ENCODE measurements at regions not wholly inside any gene's neighbourhood (a gene's known extent, or its start where the extent isn't known, plus 50 kb on each side); places are given as distances from the start of the nearest gene placed in this dataset.

DNA sequence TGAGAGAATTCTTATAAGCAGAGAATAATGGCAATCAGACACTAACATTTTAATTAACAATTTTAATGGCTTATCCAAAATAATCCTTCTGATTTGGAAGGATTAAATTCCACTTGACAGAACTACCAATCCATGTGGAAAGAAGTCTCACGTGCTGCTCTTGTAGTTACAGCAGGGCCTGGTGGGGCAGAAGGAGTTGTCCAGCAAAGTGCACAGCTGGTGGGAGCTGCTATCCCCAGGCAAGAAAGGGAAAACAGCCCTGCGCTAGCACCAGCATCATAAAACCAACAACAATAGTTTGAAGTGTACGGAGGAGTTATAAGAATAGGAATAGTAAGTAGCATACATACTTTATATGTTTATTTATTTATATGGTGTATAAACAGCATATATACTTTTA, 127.4 kb upstream of the TRIM2 start:
- TF ChIP-seq, protein P1, sequence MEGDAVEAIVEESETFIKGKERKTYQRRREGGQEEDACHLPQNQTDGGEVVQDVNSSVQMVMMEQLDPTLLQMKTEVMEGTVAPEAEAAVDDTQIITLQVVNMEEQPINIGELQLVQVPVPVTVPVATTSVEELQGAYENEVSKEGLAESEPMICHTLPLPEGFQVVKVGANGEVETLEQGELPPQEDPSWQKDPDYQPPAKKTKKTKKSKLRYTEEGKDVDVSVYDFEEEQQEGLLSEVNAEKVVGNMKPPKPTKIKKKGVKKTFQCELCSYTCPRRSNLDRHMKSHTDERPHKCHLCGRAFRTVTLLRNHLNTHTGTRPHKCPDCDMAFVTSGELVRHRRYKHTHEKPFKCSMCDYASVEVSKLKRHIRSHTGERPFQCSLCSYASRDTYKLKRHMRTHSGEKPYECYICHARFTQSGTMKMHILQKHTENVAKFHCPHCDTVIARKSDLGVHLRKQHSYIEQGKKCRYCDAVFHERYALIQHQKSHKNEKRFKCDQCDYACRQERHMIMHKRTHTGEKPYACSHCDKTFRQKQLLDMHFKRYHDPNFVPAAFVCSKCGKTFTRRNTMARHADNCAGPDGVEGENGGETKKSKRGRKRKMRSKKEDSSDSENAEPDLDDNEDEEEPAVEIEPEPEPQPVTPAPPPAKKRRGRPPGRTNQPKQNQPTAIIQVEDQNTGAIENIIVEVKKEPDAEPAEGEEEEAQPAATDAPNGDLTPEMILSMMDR (IDR thresholded peaks at IDR 0.05): no peak
- Histone ChIP-seq H3K27ac (no peak overlapping the region), H3K36me3 (no peaks in the 10 kb centered on the region), H3K9me3 (no peaks in the 10 kb centered on the region), H3K4me1 (ENCODE audit: control insufficient read depth in 1 of 2, insufficient read depth in 1 of 2, low read depth in 1 of 2, low read length in 1 of 2) (peaks cover 1 to 2% of the 10 kb centered on the region in 2 experiments), H3K27me3 (no peaks in the 10 kb centered on the region), H3K4me3 (ENCODE audit: low read depth in 1 of 2, low read length in 1 of 2) (no peak overlapping the region)

DNA sequence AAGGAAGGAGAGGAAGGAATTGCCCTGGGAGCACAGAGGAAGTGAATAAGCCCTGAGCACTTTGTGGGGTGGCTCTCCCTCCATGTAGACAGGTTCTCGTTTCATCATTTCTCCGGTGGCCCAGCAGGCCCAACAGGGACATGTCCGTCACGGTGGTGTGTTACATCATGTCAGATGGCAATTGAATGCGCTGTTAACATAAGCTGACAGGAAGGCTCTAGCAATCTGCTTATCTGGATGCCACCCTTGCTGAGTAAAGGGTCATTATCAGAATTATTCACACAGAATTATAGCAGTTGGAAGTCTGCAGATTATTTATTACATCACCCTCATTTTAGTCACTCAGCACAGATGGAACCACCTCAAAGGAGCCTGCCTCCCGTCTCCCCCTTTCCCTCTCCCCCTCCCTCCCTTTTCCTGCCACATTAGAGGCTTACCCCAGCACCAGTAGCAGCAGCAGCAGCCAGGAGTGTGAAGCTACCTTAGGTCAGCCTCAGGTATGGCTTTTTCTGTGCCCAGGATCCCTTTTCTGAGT, 124.3 kb upstream of the TRIM2 start:
- Histone ChIP-seq H3K9me3 (no peaks in the 10 kb centered on the region), H3K27me3 (peaks cover 13% of the 10 kb centered on the region), H3K4me3 (ENCODE audit: low read depth in 1 of 2, low read length in 1 of 2) (no peak overlapping the region), H3K27ac (no peak overlapping the region), H3K4me1 (ENCODE audit: control insufficient read depth in 1 of 2, insufficient read depth in 1 of 2, low read depth in 1 of 2, low read length in 1 of 2) (peaks cover 20 to 23% of the 10 kb centered on the region in 2 experiments), H3K36me3 (no peaks in the 10 kb centered on the region)
- TF ChIP-seq, protein P1 (IDR thresholded peaks at IDR 0.05): no peak

GRCh38 chr4:153081006-153081580, 123.2 kb upstream of the TRIM2 start:
- TF ChIP-seq, protein P1 (IDR thresholded peaks at IDR 0.05): no peak
- H3K36me3 ChIP-seq: no peaks in the 10 kb centered on the region
- H3K4me3 ChIP-seq (ENCODE audit: low read depth in 1 of 2, low read length in 1 of 2): no peak overlapping the region
- peaks cover 13% of the 10 kb centered on the region for H3K27me3 ChIP-seq
- H3K9me3 ChIP-seq: no peaks in the 10 kb centered on the region
- H3K4me1 ChIP-seq (ENCODE audit: control insufficient read depth in 1 of 2, insufficient read depth in 1 of 2, low read depth in 1 of 2, low read length in 1 of 2): peaks cover 27 to 29% of the 10 kb centered on the region in 2 experiments
- no peak overlapping the region for H3K27ac ChIP-seq

DNA sequence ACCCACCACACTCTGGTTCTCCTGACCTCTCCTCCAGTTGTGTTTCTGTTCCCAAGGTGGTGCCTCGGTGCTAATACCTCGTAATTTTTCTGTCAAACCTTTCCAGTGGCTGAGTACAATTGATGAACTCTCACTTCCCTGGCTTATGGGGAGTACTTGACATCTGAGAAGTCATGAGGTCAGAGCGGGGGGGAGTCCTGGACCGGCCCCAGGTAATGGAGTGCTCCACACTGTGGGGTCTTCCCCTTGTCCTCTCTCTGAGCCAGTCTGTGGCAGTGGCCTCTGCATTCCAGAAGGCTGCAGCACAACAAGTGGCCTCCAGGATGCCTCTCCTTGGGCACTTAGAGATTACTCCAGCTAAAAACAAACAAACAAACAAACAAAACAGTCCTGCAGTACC, 122.5 kb upstream of the TRIM2 start:
- Histone ChIP-seq H3K36me3 (no peaks in the 10 kb centered on the region), H3K27ac (peak overlapping the region; percentile 59), H3K27me3 (peaks cover 13% of the 10 kb centered on the region), H3K9me3 (no peaks in the 10 kb centered on the region), H3K4me3 (ENCODE audit: low read depth in 1 of 2, low read length in 1 of 2) (no peak overlapping the region), H3K4me1 (ENCODE audit: control insufficient read depth in 1 of 2, insufficient read depth in 1 of 2, low read depth in 1 of 2, low read length in 1 of 2) (peaks cover 27 to 29% of the 10 kb centered on the region in 2 experiments)
- TF ChIP-seq, protein P1 (IDR thresholded peaks at IDR 0.05): no peak

DNA sequence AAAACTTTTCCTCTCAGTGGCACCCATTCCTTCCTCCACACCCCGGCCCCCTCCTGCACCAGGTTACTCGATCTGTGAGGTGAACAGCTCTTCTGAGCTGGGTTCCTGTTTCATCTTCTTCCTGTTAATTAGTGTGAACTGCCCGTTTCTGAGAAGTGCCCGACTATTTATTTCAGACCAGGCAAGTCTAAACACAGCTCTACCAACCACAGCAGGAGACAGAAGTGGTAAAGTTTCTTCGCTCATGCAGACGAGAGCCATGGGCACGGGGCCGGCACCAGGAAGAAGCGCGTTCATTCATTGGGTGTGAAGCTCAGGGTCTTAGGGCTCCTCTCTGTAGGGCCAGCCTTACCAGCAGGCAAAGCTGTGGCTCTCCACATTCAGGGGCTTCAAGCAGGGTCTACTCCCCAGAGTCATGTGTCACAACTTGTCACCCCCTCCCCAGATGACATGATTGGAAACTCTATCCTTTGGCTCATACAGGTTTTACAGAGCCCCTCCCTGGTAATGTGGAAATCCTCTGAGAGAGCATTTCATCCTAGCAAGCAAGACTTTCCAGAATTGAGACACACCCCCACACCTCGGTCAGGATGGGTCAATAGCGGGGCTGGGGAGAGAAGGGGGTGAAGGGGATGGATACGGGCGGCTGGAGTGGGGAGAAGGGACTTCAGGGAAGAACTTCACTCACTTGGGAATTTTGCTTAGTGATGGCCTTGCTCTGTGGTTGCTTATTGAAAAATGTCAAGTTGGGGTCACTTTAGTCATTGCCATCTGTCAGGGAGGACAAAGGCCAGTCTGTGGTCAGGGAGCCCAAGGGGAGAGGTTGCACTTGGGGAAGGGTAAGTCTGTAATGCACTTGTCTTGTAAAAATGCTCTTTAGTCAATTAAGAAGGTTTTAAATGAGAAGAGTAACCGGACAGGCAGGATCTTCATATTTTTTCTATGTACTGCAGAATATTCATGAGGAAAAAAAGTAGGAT, 121.6 kb upstream of the TRIM2 start:
- TF ChIP-seq, protein P1 (IDR thresholded peaks at IDR 0.05): no peak
- peak overlapping the region; percentile 59 for H3K27ac ChIP-seq
- peaks cover 13% of the 10 kb centered on the region for H3K27me3 ChIP-seq
- no peaks in the 10 kb centered on the region for H3K36me3 ChIP-seq
- no peaks in the 10 kb centered on the region for H3K9me3 ChIP-seq
- peak overlapping the region in 1 of 2 experiments; percentile 40 for H3K4me3 ChIP-seq (ENCODE audit: low read depth in 1 of 2, low read length in 1 of 2)
- H3K4me1 ChIP-seq (ENCODE audit: control insufficient read depth in 1 of 2, insufficient read depth in 1 of 2, low read depth in 1 of 2, low read length in 1 of 2): peaks cover 27 to 29% of the 10 kb centered on the region in 2 experiments

All from neutrophil (primary cell).